Left renal pelvis (tissue), 4 donors: ENCODE measurements at regions not wholly inside any gene's neighbourhood (a gene's known extent, or its start where the extent isn't known, plus 50 kb on each side); places are given as distances from the start of the nearest gene placed in this dataset.

Experiments
- DNase-seq, 4 donors: peaks; one replicate each; pipeline ENCODE4 v3.0.0-alpha.2; 2013; ENCODE audit warnings: low read depth in 4 of 4, low spot score in 3 of 4

DNA sequence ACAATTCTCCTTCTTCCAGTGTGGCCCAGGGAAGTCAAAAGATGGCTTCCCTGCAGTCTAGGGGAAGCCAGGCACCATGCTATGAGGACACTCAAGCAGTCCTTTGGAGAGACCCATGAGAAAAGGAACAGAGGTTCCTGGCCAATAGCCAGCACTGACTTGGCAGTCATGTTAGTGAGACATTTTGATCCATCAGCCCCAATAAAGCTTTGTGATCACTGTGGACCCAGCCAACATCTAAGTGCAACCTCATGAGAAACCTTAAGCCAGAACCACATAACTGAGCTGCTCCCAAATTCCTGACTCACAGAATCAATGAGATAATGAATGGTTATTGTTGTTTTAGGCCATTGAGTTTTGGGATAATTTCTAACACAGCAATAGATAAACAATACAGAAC is 51.0 kb upstream of the NAP1L1 start:
- no peak for DNase-seq
